ENCODE measurements at regions not wholly inside any gene's neighbourhood (a gene's known extent, or its start where the extent isn't known, plus 50 kb on each side); places are given as distances from the start of the nearest gene placed in this dataset.

GRCh38 chr2:12433626-12433990 lies 283.1 kb upstream of the TRIB2 start:
- peaks cover 24 to 25% of the 10 kb centered on the region in 2 donors for H3K4me1 Mint-ChIP-seq (ENCODE audit: low read depth in 2 of 2)
- H3K36me3 Mint-ChIP-seq, result no peaks in the 10 kb centered on the region
- no peak for ATAC-seq
- H3K27ac Mint-ChIP-seq, result no peak overlapping the region
- no peak overlapping the region for H3K4me3 Mint-ChIP-seq
- DNase-seq (ENCODE audit: low spot score), result no peak
- no peaks in the 10 kb centered on the region for H3K9me3 Mint-ChIP-seq
- no peaks in the 10 kb centered on the region for H3K27me3 Mint-ChIP-seq

- no peak overlapping the region for H3K27ac Mint-ChIP-seq
Measured at GRCh38 chr2:12434630-12435098, 282.1 kb upstream of the TRIB2 start.

GRCh38 chr2:12435430-12436222 lies 281.1 kb upstream of the TRIB2 start:
- Mint-ChIP-seq H3K4me3 (no peak overlapping the region), H3K27ac (no peak overlapping the region), H3K9me3 (no peaks in the 10 kb centered on the region), H3K4me1 (ENCODE audit: low read depth in 2 of 2) (peaks cover 17% of the 10 kb centered on the region in 2 donors), H3K36me3 (no peaks in the 10 kb centered on the region), H3K27me3 (no peaks in the 10 kb centered on the region)
- DNase-seq (ENCODE audit: low spot score), result no peak
- no peak for ATAC-seq

More at GRCh38 chr2:12434630-12435098, 282.1 kb upstream of the TRIB2 start:
- Mint-ChIP-seq H3K36me3 (no peaks in the 10 kb centered on the region), H3K4me3 (no peak overlapping the region), H3K9me3 (no peaks in the 10 kb centered on the region), H3K27me3 (no peaks in the 10 kb centered on the region), H3K4me1 (ENCODE audit: low read depth in 2 of 2) (peaks cover 24 to 25% of the 10 kb centered on the region in 2 donors)
- ATAC-seq (no peak), DNase-seq (ENCODE audit: low spot score) (no peak)

GRCh38 chr2:12436483-12436882 lies 280.3 kb upstream of the TRIB2 start:
- DNase-seq (ENCODE audit: low spot score) (no peak), ATAC-seq (no peak)
- Mint-ChIP-seq H3K4me3 (no peak overlapping the region), H3K4me1 (ENCODE audit: low read depth in 2 of 2) (peaks cover 12 to 13% of the 10 kb centered on the region in 2 donors), H3K27me3 (no peaks in the 10 kb centered on the region), H3K9me3 (no peaks in the 10 kb centered on the region), H3K36me3 (no peaks in the 10 kb centered on the region), H3K27ac (no peak overlapping the region)

GRCh38 chr2:12436935-12437561 lies 279.7 kb upstream of the TRIB2 start:
- peaks cover 12 to 13% of the 10 kb centered on the region in 2 donors for H3K4me1 Mint-ChIP-seq (ENCODE audit: low read depth in 2 of 2)
- H3K27ac Mint-ChIP-seq, result no peak overlapping the region
- no peaks in the 10 kb centered on the region for H3K27me3 Mint-ChIP-seq
- no peak overlapping the region for H3K4me3 Mint-ChIP-seq
- no peaks in the 10 kb centered on the region for H3K9me3 Mint-ChIP-seq
- DNase-seq (ENCODE audit: low spot score), result no peak
- no peak for ATAC-seq
- no peaks in the 10 kb centered on the region for H3K36me3 Mint-ChIP-seq

- no peak for DNase-seq (ENCODE audit: low spot score)
- Mint-ChIP-seq H3K4me1 (ENCODE audit: low read depth in 2 of 2) (peaks cover 19 to 23% of the 10 kb centered on the region in 2 donors), H3K27me3 (no peaks in the 10 kb centered on the region), H3K9me3 (no peaks in the 10 kb centered on the region), H3K27ac (no peak overlapping the region), H3K36me3 (no peaks in the 10 kb centered on the region), H3K4me3 (no peak overlapping the region)
- ATAC-seq, result no peak
Measured at GRCh38 chr2:12440731-12441130, 276.0 kb upstream of the TRIB2 start.

GRCh38 chr2:12441750-12442475 lies 274.8 kb upstream of the TRIB2 start:
- ATAC-seq (no peak), DNase-seq (ENCODE audit: low spot score) (no peak)
- Mint-ChIP-seq H3K9me3 (no peaks in the 10 kb centered on the region), H3K36me3 (no peaks in the 10 kb centered on the region), H3K27me3 (no peaks in the 10 kb centered on the region), H3K4me1 (ENCODE audit: low read depth in 2 of 2) (peaks cover 15 to 16% of the 10 kb centered on the region in 2 donors), H3K4me3 (no peak overlapping the region), H3K27ac (no peak overlapping the region)

GRCh38 chr2:12442476-12442847 lies 274.3 kb upstream of the TRIB2 start:
- Mint-ChIP-seq H3K27ac (no peak overlapping the region), H3K4me3 (no peak overlapping the region), H3K4me1 (ENCODE audit: low read depth in 2 of 2) (peaks cover 9 to 11% of the 10 kb centered on the region in 2 donors), H3K36me3 (no peaks in the 10 kb centered on the region), H3K27me3 (no peaks in the 10 kb centered on the region), H3K9me3 (no peaks in the 10 kb centered on the region)
- peak in 1 of 2 donors; percentile 51 for ATAC-seq
- no peak for DNase-seq (ENCODE audit: low spot score)

- ATAC-seq, result no peak
- Mint-ChIP-seq H3K36me3 (no peaks in the 10 kb centered on the region), H3K4me1 (ENCODE audit: low read depth in 2 of 2) (peaks cover 17 to 19% of the 10 kb centered on the region in 2 donors), H3K27ac (no peak overlapping the region), H3K27me3 (no peaks in the 10 kb centered on the region), H3K9me3 (no peaks in the 10 kb centered on the region), H3K4me3 (no peak overlapping the region)
- no peak for DNase-seq (ENCODE audit: low spot score)
Measured at GRCh38 chr2:12448846-12449505, 267.8 kb upstream of the TRIB2 start.

GRCh38 chr2:12451726-12452125 lies 265.0 kb upstream of the TRIB2 start:
- H3K27ac Mint-ChIP-seq, result peak overlapping the region; percentile 78 to 85
- ATAC-seq (peak in 1 of 2 donors; percentile 42), DNase-seq (ENCODE audit: low spot score) (no peak)
- no peaks in the 10 kb centered on the region for H3K9me3 Mint-ChIP-seq
- no peaks in the 10 kb centered on the region for H3K36me3 Mint-ChIP-seq
- H3K4me1 Mint-ChIP-seq (ENCODE audit: low read depth in 2 of 2), result peaks cover 31 to 33% of the 10 kb centered on the region in 2 donors
- no peaks in the 10 kb centered on the region for H3K27me3 Mint-ChIP-seq
- peak overlapping the region; percentile 70 for H3K4me3 Mint-ChIP-seq

- peak overlapping the region; percentile 70 for H3K4me3 Mint-ChIP-seq
- no peak for ATAC-seq
- H3K9me3 Mint-ChIP-seq, result no peaks in the 10 kb centered on the region
- H3K36me3 Mint-ChIP-seq, result no peaks in the 10 kb centered on the region
- H3K4me1 Mint-ChIP-seq (ENCODE audit: low read depth in 2 of 2), result peaks cover 35 to 37% of the 10 kb centered on the region in 2 donors
- H3K27me3 Mint-ChIP-seq, result no peaks in the 10 kb centered on the region
- H3K27ac Mint-ChIP-seq, result peak overlapping the region; percentile 78 to 85
- DNase-seq (ENCODE audit: low spot score), result no peak
Measured at GRCh38 chr2:12452185-12452584, 264.6 kb upstream of the TRIB2 start.

GRCh38 chr2:12453731-12454130 lies 263.0 kb upstream of the TRIB2 start:
- Mint-ChIP-seq H3K27me3 (no peaks in the 10 kb centered on the region), H3K27ac (no peak overlapping the region), H3K36me3 (no peaks in the 10 kb centered on the region), H3K4me1 (ENCODE audit: low read depth in 2 of 2) (peaks cover 40 to 44% of the 10 kb centered on the region in 2 donors), H3K4me3 (no peak overlapping the region), H3K9me3 (peaks cover 2% of the 10 kb centered on the region)
- no peak for DNase-seq (ENCODE audit: low spot score)
- ATAC-seq, result no peak

GRCh38 chr2:12455661-12456060 lies 261.1 kb upstream of the TRIB2 start:
- Mint-ChIP-seq H3K27me3 (no peaks in the 10 kb centered on the region), H3K36me3 (no peaks in the 10 kb centered on the region), H3K9me3 (peaks cover 2% of the 10 kb centered on the region), H3K4me1 (ENCODE audit: low read depth in 2 of 2) (peaks cover 41 to 44% of the 10 kb centered on the region in 2 donors), H3K4me3 (peak overlapping the region; percentile 51), H3K27ac (peak overlapping the region; percentile 65 to 96)
- ATAC-seq (no peak), DNase-seq (ENCODE audit: low spot score) (no peak)

Measured in natural killer cell treated with Interleukin-12 subunit alpha and Interleukin-12 subunit beta and Interleukin-15 and Interleukin-18, amount 100 ng/mL, for 72 hours (primary cell).